ENCODE measurements at regions not wholly inside any gene's neighbourhood (a gene's known extent, or its start where the extent isn't known, plus 50 kb on each side); places are given as distances from the start of the nearest gene placed in this dataset.
"Not testable (repeated sequence)": the region's sequence is repeated elsewhere in the genome, so short reads cannot be mapped to it uniquely, and the experiment has no call there.

DNA sequence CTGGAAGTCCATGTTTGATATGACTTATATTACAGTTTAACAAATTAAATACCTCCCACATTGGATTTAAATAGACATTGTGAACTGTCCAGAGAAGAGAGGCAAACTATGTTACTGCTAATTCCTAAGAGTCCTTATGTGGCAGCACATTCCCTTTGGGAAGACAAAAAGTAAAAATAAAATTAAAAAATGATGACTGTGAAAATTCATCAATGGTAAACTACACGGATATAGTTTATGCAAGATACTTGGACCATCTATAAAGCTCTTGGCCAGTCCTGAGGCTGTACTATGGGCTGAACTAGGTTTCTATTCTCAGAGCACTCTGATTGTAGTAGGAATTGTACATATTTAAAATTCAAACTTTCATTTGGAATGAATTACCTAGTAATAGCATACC is 206.4 kb downstream of the LRRK2 start:
- DNase-seq, result no peak

DNA sequence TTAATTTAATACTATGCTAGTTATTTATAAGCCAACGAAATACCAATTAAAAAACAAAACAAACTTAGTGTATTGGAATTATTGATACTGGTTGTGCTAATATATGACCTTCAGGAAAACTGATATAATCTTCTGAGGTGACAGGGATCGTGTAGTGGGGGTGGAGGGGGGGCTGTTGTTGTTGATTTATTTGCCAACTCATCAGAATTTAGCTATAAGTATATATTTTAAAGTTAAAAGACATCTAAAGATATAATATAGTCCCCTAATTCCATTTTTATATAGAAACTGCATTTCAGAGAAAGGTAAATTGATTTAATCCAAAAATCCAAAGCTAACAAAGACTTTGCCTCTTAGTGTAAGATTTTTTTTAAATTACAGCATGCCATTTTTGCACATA is 210.5 kb downstream of the LRRK2 start:
- DNase-seq, result no peak

DNA sequence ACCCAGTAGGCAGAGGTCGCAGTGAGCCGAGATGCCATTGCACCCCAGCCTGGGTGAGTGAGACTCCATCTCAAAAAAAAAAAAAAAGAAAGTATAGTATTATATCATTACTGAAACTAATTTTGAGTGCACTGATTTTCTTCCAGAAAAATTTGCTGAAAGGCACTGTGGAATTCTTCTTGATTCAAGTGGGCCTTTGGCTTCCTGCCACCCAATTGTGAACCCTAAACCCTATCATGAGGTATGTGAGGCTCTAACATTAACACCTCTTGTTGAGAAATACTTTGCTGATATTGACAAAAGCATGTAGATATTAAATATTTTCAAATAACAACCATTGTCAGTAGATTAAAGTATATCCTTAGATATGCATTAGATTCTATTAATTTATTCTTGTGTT is 211.2 kb downstream of the LRRK2 start:
- no peak for DNase-seq

DNA sequence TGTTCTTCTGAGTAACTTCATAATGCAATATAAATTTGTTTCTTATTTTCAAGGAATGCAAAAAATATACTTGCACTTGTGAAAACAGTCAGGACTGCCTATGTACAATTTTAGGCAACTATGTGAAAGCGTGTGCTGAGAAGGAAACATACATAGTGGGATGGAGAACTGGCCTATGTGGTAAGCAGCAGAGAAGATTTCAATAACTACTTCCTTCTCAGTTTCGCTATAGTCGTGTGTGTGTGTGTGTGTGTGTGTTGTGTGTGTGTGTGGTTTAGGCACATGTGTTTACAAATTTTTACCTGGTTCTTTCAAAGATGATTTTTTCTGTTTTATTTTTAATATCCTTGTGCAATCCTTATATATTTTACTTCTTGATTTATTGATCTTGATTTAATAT is 211.8 kb downstream of the LRRK2 start:
- no peak for DNase-seq

DNA sequence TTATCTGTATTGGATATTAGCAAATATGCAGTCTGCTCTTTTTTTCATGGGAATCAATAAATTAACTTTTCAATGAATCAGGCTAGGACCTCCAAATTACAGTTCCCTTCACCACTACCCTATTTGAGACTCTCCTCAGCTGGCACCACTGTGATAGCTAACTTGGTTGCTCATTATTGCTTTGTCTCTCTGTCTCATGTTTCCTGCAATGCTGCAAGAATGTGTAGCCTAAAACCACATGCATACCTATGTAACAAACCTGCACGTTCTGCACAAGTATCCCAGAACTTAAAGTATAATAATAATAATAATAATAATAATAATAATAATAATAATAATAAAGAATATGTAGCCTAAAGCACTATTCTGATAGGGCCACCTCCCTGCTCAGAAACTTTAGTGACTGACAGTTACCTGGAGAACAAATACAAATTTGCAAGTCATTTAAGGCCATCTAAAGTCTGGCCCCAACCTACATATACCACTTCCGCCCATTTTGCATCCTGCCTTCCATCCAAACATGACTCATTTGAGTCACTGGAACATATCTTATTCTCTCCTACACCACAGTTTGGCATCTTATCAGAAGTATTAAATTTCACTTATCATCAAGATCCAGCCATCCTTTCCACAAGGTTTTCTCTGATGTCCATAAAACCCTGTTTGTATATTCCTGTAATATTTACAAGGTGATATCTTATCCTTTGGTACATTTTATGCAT is 215.1 kb downstream of the LRRK2 start:
- DNase-seq, result no peak

DNA sequence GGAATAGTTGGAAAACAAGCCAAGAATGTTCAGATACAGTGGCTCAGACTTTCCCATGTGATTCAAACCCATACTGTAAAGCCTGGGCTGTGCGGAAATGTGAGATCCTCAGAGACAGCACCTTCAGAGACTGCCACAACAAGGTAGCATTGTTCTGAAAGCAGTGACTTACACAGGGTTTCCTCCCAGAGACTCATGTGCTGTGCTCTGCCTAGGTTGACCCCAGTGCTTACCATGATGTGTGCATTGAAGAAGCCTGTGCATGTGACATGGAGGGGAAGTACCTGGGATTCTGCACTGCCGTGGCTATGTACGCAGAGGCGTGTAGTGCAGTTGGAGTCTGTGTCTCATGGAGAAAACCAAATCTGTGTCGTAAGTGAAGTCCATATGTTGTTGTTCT is 219.4 kb downstream of the LRRK2 start:
- DNase-seq, result no peak

DNA sequence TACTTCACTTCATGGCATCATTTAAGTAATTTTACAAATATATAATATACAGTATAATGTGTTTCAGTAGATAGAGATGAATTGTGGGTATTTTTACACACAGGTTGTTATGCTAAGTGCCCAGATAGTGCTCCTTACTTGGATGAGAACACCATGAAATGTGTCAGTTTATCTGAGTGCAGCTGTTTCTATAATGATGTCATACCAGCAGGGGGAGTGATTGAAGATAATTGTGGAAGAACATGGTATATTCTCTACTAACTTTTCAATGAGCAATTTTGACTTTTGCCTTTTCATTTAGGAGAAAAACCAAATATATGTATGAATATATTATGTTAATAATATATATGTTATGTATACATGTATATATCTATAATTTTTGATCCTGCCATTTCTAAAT is 221.6 kb downstream of the LRRK2 start:
- DNase-seq, result no peak

DNA sequence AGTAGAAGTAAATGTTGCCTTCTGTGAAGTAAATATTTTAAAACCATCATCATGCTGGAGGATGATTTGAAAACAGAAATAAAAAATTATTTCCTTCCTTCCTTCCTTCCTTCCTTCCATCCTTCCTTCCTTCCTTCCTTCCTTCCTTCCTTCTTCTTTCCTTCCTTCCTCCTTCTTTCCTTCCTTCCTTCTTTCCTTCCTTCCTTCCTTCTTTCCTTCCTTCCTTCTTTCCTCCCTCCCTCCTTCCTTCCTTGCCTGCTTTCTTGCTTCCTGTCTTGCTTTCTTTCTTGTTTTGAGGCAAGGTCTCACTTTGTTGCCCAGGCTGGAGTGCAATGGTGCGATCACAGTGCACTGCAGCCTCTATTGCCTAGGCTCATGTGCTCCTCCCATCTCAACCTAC is 223.7 kb downstream of the LRRK2 start:
- DNase-seq, result not testable (repeated sequence)

DNA sequence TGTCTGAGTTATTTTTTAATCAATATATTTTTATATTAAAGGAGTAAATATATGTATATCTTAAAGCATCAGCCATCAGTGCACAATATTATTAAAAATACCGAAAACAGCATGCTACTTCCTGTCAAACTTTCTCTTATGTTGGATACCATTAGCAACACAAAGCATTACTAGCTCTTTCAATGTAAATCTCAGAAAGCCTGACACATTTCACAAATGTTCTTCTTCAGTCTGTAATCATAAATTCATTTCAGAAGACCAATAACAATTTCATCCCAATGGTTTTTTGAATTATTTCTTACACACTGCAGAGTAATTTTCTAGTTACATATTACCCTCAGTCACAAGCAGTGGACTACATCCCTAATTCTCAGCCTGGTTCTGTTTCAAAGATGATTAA is 226.9 kb downstream of the LRRK2 start:
- no peak for DNase-seq

DNA sequence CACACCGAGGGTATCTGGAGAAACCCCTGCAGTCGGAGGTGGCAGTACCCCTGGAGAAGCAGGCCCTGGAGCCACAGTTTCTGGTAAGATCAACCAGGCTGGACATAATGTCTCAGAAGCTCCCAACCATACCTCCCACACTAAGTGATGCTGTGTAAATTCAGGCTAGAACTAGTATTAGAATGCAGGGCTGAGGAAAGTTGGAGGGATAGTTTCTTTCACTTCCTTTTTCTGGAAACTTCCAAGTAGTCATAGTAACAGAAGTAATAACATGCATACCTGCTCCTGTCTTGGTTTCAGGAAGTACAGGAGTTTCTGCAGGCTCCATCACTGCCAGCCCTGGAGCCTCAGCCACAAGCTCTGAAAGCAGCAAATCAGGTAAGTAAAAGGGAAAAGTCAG is 228.1 kb upstream of the CNTN1 start:
- DNase-seq, result no peak

DNA sequence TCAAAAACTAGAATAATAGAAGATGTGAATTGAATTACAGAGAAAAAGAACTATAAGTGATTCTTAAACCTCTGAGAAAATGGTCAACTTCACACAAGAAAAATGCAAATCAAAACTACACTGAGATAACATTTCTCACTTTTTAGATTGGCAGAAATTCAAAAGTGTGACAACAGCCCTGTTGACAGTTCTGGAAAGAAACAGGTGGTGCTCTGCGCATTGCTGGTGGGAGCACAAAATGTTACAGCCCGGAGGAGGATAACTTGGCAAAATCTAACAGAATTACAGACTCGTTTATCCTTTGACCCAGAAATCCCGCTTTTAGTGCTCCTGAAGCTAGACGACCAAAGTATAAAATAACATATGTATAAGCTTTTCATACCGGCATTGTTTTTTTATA is 222.5 kb upstream of the CNTN1 start:
- peak in 3 of 58 donors; percentile 1 to 6 (median 1) for DNase-seq

DNA sequence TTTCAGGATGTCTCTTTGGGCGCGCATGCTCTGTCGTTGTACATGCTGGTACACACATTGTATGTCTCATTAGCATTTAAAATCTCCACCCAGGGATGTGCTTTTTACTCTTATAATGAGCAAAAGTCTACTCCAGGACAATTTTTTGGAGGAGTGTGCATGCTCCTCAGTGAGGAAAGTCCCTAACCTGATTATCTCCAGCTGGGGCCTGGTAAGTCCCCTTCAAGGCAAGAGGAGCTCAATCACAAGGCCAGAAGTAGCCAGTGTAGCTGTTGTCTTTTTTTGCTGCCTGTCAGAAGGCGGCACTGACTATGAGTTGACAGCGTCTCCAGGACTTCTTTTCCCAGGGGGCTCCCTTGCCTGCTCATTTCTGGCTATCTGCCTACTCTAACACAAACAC is 218.3 kb upstream of the CNTN1 start:
- DNase-seq, result no peak

DNA sequence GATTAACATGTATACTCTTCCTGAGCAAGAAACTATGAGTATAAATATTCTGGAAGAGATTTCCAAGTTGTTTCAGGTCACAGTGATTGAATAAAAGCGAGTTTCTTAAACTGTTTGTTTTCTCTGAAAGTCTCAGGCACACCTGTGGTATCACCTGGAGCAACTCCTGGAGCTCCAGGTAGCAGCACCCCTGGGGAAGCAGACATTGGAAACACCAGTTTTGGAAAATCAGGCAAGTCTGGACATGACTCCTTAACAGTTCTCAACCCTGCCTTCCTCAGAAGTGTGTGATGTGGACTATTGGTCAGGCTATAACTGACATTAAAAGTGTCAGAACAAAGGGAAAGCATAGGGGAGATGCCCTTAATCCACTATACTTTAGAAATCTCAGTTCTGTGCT is 217.6 kb upstream of the CNTN1 start:
- DNase-seq, result no peak

DNA sequence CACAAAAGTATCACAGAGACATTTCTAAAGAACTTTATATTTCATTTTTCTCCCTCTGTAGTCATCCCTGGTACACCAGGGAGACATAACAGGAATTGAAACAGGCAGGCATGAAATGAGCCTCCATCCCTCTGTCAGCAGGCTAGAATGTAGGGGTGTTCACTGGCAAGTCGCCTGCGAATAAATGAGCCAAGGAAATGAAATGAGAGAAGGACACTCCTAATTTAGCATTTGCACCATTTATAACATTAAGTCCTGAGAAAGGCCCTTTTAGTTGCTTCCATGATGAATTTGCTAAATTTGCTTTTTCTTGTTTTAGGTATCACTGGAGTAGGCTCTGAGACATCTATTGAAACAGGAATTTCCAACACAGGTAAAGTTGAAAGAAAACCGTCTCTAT is 192.4 kb upstream of the CNTN1 start:
- peak in 8 of 58 donors; percentile 1 to 29 (median 2) for DNase-seq

DNA sequence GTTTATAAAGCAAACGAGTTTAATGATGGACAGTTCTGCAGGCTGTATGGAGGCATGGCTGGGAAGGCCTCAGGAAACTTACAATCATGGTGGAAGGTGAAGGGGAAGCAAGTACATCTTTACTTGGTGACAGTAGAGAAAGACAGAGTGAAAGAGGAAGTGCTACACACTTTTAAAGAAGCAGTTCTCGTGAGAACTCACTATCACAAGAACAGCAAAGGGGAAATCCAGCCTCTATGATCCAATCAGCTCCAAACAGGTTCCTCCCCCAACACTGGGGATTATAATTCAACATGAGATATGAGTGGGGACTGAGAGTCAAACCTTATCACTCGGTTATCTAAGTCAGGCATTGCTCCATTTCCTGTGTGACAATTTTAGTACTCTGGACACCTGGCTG is 189.9 kb upstream of the CNTN1 start:
- DNase-seq, result no peak

DNA sequence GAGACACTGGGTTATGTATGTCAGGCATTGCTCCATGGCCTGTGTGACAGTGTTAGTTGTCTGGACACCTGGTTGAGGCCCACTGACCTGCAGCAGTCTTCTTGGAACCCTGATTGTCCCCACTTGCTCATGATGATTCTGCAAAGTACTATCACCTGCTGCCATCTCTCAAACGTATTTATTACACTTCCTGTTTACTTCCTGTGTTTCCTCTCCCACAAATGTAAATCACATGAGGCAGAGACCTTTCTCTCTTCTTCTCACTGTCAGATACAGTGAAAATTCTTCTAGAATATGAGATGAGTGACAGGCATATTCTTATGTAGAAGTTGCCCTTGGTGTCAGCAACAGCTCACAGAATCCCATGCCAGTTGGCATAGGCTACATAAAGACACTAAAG is 186.9 kb upstream of the CNTN1 start:
- DNase-seq, result no peak

DNA sequence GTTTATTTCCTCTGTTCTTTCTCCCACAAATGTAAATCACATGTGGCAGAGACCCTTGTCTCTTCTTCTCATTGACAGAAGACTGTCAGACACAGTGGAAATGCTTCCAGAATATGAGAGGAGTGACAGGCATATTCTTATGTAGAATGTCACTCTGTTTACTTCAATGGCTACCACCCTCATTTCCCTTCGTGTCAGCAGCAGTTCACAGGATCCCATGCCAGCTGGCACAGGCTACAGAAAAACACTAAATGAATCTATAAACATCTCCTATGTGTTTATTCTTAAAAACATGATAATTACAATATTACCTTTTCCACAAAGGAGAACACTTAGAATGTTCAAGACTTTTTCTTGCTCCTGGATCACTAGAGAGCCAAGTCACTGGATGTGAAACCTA is 183.8 kb upstream of the CNTN1 start:
- DNase-seq, result no peak

DNA sequence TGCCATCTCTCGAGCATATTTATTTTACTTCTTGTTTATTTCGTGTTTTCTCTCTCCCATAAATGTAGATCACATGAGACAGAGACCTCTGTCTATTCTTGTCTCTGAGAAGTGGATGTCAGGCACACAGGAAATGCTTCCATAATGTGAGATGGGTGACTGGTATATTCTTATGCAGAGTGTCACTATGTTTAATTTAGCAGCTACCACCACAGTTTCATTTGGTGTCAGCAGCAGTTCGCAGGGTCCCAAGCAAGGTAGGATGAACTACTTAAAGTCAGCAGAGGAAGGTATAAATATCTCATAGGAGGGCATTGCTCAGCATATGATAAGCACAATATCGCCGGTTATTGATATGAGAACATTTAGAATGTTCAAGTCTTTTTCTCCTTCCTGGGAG is 180.9 kb upstream of the CNTN1 start:
- DNase-seq, result no peak

DNA sequence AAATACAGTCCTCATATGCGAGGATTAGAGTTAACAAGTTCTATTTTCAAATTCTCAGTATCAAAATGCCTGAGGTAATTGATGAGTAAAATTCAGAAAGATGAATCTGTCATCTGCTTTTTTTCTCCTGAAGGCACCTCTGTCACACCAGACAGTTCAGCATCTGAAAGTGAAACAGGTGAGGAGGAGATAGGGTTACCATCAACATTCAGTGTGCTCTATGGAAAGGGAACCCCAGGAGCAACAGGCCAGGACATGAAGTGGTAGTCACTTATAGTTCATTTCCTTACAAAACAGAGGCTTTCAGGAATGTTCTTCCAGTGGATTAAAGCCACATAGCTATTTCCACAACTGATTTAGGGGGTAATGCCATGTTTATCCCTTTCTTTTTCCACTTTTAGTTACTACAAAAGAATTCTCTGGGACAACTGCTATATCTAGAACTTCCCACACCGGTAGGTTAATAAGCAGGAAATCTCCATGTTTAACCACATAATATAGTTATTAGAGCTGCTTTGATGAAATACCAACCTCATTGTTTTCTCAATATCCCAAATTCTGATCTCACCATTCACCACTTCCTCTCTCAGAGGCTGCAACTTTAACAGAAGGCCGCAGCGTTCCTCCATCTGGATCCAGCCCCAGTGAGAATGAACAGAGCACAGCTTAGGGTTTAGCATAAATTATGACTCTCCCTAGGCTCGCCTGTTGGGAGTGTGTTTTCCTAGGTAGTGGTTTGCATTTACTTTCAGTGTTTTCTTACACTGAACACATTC is 177.0 kb upstream of the CNTN1 start:
- no peak for DNase-seq

DNA sequence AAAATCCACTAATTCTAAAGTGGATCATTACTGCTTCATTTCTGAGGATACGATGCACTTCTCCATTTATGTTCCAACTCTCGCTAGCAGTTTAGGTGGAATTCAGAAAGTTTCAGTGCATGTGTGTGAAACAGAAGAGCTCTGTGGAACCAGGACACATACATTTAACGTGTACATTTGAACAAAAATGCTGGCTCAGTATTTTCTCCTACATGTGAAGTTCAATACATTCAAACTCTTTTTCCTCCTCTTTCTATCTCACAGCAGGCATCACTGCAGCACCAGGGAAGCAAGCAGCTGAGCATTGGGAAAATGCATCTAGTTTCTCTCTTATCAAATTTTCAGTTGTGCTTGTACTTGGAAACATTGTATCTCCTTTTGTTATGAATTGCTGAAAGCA is 169.4 kb upstream of the CNTN1 start:
- DNase-seq, result no peak

DNA sequence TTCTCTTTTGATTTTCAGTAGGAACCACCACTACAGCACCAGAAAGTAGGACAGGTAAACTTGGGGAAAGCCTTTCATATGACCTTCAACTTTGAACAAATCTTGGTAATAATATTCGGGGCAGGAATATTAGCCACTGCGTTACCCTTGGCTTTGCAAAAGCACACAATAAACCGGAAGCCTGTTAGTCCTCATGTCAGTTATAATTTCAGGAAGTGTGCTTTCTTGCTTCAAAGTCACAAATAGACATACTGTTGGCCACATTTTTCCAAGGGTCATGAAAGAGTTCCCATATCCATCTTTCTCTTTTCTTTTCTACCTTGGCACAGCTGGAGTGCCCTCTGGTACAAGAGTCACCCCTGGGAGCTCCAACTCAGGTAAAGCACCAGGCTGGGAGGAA is 167.2 kb upstream of the CNTN1 start:
- no peak for DNase-seq

DNA sequence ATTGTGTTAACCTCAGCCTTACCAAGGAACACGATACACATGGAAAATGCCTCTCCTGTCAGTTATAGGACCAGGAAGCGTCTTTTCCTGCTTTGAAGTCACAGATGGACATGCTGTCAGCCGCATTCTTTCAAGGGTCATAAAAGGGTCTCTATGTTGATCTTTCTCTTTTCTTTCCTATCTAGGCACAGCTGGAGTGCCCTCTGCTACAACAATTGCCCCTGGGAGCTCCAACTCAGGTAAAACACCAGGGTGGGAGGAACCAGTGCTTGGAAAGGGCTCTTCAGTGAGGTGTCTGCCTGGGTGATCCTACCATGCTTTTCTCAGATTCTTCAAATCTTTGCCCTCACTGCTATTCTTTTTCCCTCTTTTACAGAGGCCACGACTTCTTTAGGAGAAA is 157.4 kb upstream of the CNTN1 start:
- no peak for DNase-seq

DNA sequence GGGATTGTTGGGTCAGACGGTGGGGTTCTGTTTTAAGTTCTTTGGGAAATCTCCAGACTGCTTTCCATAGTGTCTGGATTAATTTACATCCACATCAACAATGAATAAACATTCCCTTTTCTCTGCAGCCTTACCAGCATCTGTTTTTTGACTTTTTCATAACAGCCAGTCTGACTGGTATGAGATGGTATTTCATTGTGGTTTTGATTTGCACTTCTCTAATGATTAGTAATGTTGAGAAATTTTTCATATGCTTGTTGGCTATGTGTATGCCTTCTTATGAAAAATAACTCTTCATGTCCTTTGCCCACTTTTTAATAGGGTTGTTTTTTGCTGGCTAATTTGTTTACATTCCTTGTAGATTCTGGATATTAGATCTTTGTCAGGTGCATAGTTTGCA is 140.8 kb upstream of the CNTN1 start:
- no peak for DNase-seq
